ENCODE measurements at regions not wholly inside any gene's neighbourhood (a gene's known extent, or its start where the extent isn't known, plus 50 kb on each side); places are given as distances from the start of the nearest gene placed in this dataset.
"Not testable (repeated sequence)": the region's sequence is repeated elsewhere in the genome, so short reads cannot be mapped to it uniquely, and the experiment has no call there.

DNA sequence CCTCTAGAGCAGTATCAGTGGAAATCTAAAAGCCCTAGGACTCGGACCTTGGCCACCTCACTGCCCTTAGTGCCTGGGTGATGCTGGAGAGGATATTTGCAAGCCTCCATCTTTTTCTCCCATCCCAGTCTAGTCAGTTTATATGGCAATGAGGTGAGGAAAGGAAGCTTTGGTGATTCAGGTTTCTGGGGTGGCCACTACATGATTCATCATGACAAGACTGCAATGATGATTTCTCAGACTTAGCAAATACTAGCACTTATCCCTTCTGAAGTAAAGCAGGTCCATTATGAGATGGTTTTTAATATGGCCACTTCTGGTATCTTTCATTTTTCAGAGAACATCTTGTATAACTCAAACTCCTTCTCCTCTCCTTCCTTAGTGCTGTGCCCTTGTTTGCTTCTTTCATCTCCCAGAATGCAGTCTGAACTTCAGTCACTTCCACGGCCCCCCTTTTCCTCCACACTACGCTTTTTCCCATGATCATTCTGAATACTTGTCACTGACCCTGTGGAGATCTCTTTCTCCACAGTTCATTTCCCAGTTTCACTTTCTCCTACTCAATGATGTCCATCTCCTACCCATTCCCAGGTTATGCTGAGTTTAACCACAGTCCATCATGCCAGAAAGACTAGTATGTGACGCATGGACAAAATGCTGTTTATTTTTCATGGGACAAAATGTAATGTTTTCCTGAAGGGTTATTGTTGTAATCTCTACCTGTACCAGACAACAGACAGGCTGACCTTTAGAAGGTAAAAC lies 57.4 kb upstream of the TERB2 start:
- TF ChIP-seq, protein P1, sequence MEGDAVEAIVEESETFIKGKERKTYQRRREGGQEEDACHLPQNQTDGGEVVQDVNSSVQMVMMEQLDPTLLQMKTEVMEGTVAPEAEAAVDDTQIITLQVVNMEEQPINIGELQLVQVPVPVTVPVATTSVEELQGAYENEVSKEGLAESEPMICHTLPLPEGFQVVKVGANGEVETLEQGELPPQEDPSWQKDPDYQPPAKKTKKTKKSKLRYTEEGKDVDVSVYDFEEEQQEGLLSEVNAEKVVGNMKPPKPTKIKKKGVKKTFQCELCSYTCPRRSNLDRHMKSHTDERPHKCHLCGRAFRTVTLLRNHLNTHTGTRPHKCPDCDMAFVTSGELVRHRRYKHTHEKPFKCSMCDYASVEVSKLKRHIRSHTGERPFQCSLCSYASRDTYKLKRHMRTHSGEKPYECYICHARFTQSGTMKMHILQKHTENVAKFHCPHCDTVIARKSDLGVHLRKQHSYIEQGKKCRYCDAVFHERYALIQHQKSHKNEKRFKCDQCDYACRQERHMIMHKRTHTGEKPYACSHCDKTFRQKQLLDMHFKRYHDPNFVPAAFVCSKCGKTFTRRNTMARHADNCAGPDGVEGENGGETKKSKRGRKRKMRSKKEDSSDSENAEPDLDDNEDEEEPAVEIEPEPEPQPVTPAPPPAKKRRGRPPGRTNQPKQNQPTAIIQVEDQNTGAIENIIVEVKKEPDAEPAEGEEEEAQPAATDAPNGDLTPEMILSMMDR (conservative IDR thresholded peaks at IDR 0.05): not testable (repeated sequence)
- TF ChIP-seq EZH2 (IDR thresholded peaks at IDR 0.05; ENCODE audit: low read depth): not testable (repeated sequence)

All from PC-9 (cell line).